Stomach (tissue), 4 donors: ENCODE measurements at regions not wholly inside any gene's neighbourhood (a gene's known extent, or its start where the extent isn't known, plus 50 kb on each side); places are given as distances from the start of the nearest gene placed in this dataset.

Experiments used
- EP300 ChIP-seq: sonication (generic); formaldehyde crosslinking; IDR thresholded peaks from one replicate; pipeline ENCODE4 v1.6.1; 2017; ENCODE audit warnings: antibody characterized with exemption
- POLR2A ChIP-seq, 4 donors: fragments of 450-650 bp; IDR thresholded peaks; one replicate each; pipeline ENCODE4 v1.6.1; 2016; ENCODE audit warnings: antibody characterized with exemption in 4 of 4, control low read depth in 2 of 4, mild to moderate bottlenecking in 1 of 4, moderate library complexity in 1 of 4
- POLR2AphosphoS5 ChIP-seq, 3 donors: sonication (generic); formaldehyde crosslinking; IDR thresholded peaks; one replicate each; pipeline ENCODE4 v1.6.1; 2016; ENCODE audit warnings: antibody characterized with exemption in 3 of 3
- TF ChIP-seq, protein P1 (sequence below), 7 experiments: fragments of 450-650 bp in 4 of 7; fragments of 200-600 bp in 3 of 7; sonication (generic) in 3 of 7; IDR thresholded peaks; one replicate each; pipeline ENCODE4 v1.5.1; 2016 to 2019; ENCODE audit warnings: antibody characterized with exemption in 7 of 7, control low read depth in 2 of 7, mild to moderate bottlenecking in 1 of 7

GRCh38 chr17:34118564-34118963 lies 136.5 kb upstream of the CCL2 start:
- TF ChIP-seq, protein P1, sequence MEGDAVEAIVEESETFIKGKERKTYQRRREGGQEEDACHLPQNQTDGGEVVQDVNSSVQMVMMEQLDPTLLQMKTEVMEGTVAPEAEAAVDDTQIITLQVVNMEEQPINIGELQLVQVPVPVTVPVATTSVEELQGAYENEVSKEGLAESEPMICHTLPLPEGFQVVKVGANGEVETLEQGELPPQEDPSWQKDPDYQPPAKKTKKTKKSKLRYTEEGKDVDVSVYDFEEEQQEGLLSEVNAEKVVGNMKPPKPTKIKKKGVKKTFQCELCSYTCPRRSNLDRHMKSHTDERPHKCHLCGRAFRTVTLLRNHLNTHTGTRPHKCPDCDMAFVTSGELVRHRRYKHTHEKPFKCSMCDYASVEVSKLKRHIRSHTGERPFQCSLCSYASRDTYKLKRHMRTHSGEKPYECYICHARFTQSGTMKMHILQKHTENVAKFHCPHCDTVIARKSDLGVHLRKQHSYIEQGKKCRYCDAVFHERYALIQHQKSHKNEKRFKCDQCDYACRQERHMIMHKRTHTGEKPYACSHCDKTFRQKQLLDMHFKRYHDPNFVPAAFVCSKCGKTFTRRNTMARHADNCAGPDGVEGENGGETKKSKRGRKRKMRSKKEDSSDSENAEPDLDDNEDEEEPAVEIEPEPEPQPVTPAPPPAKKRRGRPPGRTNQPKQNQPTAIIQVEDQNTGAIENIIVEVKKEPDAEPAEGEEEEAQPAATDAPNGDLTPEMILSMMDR (IDR thresholded peaks at IDR 0.05) = no peak
- no peak for TF ChIP-seq EP300
- no peak for TF ChIP-seq POLR2AphosphoS5 (IDR thresholded peaks at IDR 0.05)
- no peak for TF ChIP-seq POLR2A (IDR thresholded peaks at IDR 0.05)
